Activated T-helper 9 cell treated with anti-CD3 and anti-CD28 coated beads, Interleukin-2, amount 50 U/mL, for 16 hours (primary cell): ENCODE measurements at regions not wholly inside any gene's neighbourhood (a gene's known extent, or its start where the extent isn't known, plus 50 kb on each side); places are given as distances from the start of the nearest gene placed in this dataset.

Experiments used
- DNase-seq: peaks from one replicate; pipeline ENCODE4 v3.0.0-alpha.2; 2020; ENCODE audit warnings: low read depth

- no peak for DNase-seq
Observed at GRCh38 chr3:59133311-59133710, 83.5 kb upstream of the CFAP20DC start.

GRCh38 chr3:59131016-59131766 lies 81.4 kb upstream of the CFAP20DC start:
- DNase-seq = no peak

GRCh38 chr3:59128685-59129084 lies 78.9 kb upstream of the CFAP20DC start:
- no peak for DNase-seq

- DNase-seq = no peak
Observed at GRCh38 chr3:59127071-59127470, 77.2 kb upstream of the CFAP20DC start.

GRCh38 chr3:59126446-59126845 lies 76.6 kb upstream of the CFAP20DC start:
- no peak for DNase-seq

- no peak for DNase-seq
Observed at GRCh38 chr3:59121346-59122144, 71.7 kb upstream of the CFAP20DC start.

- no peak for DNase-seq
Observed at GRCh38 chr3:59118928-59119327, 69.1 kb upstream of the CFAP20DC start.

GRCh38 chr3:59117396-59117795 lies 67.6 kb upstream of the CFAP20DC start:
- no peak for DNase-seq

- DNase-seq = no peak
Observed at GRCh38 chr3:59116233-59116537, 66.4 kb upstream of the CFAP20DC start.

GRCh38 chr3:59115364-59116232 lies 65.8 kb upstream of the CFAP20DC start:
- no peak for DNase-seq

- no peak for DNase-seq
Observed at GRCh38 chr3:59107856-59108815, 58.3 kb upstream of the CFAP20DC start.

GRCh38 chr3:59106085-59106648 lies 56.3 kb upstream of the CFAP20DC start:
- no peak for DNase-seq

GRCh38 chr3:59103552-59103951 lies 53.7 kb upstream of the CFAP20DC start:
- no peak for DNase-seq

- DNase-seq = no peak
Observed at GRCh38 chr3:59101231-59101736, 51.5 kb upstream of the CFAP20DC start.
